ENCODE measurements at regions not wholly inside any gene's neighbourhood (a gene's known extent, or its start where the extent isn't known, plus 50 kb on each side); places are given as distances from the start of the nearest gene placed in this dataset.

- TF ChIP-seq CTCF (conservative IDR thresholded peaks at IDR 0.05; ENCODE audit: low read length) (no peak), EZH2phosphoT487 (IDR thresholded peaks at IDR 0.05; ENCODE audit: borderline replicate concordance) (no peak)
Observed at GRCh38 chr7:17495655-17496394, 197.4 kb downstream of the AHR start.

Measured in Loucy (cell line).